Stomach (tissue), 8 donors: ENCODE measurements at regions not wholly inside any gene's neighbourhood (a gene's known extent, or its start where the extent isn't known, plus 50 kb on each side); places are given as distances from the start of the nearest gene placed in this dataset.

ENCODE experiments used
- DNase-seq, 2 donors: peaks; one replicate each; pipeline versions ENCODE4 v3.0.0 to v3.0.0-alpha.2; 2013 to 2019
- H3K27ac ChIP-seq, 5 donors: fragments of 200-600 bp in 4 of 5; sonication (generic) in 4 of 5; one replicate each; pipeline ENCODE4 v1.5.1; 2013 to 2019; ENCODE audit warnings: mild to moderate bottlenecking in 1 of 5, moderate library complexity in 1 of 5
- H3K27me3 ChIP-seq, 3 donors: fragments of 200-600 bp; sonication (generic); one replicate each; pipeline ENCODE4 v1.5.1; 2017 to 2019; ENCODE audit warnings: mixed run types in 1 of 3
- H3K36me3 ChIP-seq, 4 donors: fragments of 200-600 bp; sonication (generic); 1 replicate in 3 of 4; 2 replicates in 1 of 4; pipeline ENCODE4 v1.5.1; 2016 to 2019
- H3K4me1 ChIP-seq, 4 donors: fragments of 200-600 bp; sonication (generic); one replicate each; pipeline ENCODE4 v1.5.1; 2016 to 2019
- H3K4me3 ChIP-seq, 4 donors: fragments of 200-600 bp; sonication (generic) in 3 of 4; one replicate each; pipeline ENCODE4 v1.5.1; 2016 to 2019; ENCODE audit warnings: mild to moderate bottlenecking in 1 of 4
- H3K9me3 ChIP-seq, 4 donors: fragments of 200-600 bp; sonication (generic); one replicate each; pipeline ENCODE4 v1.5.1; 2016 to 2019
- EP300 ChIP-seq: sonication (generic); formaldehyde crosslinking; IDR thresholded peaks from one replicate; pipeline ENCODE4 v1.6.1; 2017; ENCODE audit warnings: antibody characterized with exemption
- POLR2A ChIP-seq, 4 donors: fragments of 450-650 bp; IDR thresholded peaks; one replicate each; pipeline ENCODE4 v1.6.1; 2016; ENCODE audit warnings: antibody characterized with exemption in 4 of 4, control low read depth in 2 of 4, mild to moderate bottlenecking in 1 of 4, moderate library complexity in 1 of 4
- POLR2AphosphoS5 ChIP-seq, 3 donors: sonication (generic); formaldehyde crosslinking; IDR thresholded peaks; one replicate each; pipeline ENCODE4 v1.6.1; 2016; ENCODE audit warnings: antibody characterized with exemption in 3 of 3
- WGBS, 5 donors: extraction: QIAGEN DNeasy Blood & Tissue Kit in 3 of 5; methylation state at CpG; one replicate each; pipeline versions ENCODE4 v1.1.5 to v1.1.7; 2013 to 2018; 5-methylcytosine and 5-hydroxymethylcytosine counted together
- intact Hi-C: fragments of 100-400 bp; cut with DNase I; formaldehyde crosslinking; loops from one replicate; pipeline ENCODE4 v1.15.1; 2023; ENCODE audit warnings: low total_unique reads
- TF ChIP-seq, protein P1 (sequence below), 7 experiments: fragments of 450-650 bp in 4 of 7; fragments of 200-600 bp in 3 of 7; sonication (generic) in 3 of 7; IDR thresholded peaks; one replicate each; pipeline ENCODE4 v1.5.1; 2016 to 2019; ENCODE audit warnings: antibody characterized with exemption in 7 of 7, control low read depth in 2 of 7, mild to moderate bottlenecking in 1 of 7
- donor health status: healthy with polysubstance abuse.
- donor health status: Bipolar disorder and iron deficiency.
- donor health status: healthy.

DNA sequence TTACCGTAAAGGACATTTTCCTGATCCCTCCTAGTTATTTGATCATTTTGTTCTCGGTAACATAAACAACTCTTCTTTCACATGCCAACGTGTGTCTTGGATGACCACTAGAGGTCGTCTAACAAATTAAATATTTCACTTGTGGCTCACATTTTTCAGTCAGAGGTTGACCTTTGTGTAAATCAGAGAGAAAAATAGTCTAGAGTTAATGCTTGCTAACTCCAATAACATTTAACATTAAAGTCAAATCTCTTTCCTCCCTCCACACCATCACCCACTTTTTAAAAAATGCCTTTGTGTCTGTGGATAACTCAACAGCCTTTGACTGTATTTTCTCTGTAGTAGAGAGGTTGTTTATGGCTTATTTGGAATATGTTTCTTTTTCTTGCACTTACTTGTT is 220.5 kb upstream of the B3GALT2 start:
- DNase-seq = peak in 1 of 2 donors; percentile 59
- H3K36me3 ChIP-seq = no peaks in the 10 kb centered on the region
- no peaks in the 10 kb centered on the region for H3K27me3 ChIP-seq
- H3K4me1 ChIP-seq = peaks cover 0 to 25% (median 13%) of the 10 kb centered on the region in 4 donors
- H3K4me3 ChIP-seq = no peak overlapping the region
- TF ChIP-seq, protein P1, sequence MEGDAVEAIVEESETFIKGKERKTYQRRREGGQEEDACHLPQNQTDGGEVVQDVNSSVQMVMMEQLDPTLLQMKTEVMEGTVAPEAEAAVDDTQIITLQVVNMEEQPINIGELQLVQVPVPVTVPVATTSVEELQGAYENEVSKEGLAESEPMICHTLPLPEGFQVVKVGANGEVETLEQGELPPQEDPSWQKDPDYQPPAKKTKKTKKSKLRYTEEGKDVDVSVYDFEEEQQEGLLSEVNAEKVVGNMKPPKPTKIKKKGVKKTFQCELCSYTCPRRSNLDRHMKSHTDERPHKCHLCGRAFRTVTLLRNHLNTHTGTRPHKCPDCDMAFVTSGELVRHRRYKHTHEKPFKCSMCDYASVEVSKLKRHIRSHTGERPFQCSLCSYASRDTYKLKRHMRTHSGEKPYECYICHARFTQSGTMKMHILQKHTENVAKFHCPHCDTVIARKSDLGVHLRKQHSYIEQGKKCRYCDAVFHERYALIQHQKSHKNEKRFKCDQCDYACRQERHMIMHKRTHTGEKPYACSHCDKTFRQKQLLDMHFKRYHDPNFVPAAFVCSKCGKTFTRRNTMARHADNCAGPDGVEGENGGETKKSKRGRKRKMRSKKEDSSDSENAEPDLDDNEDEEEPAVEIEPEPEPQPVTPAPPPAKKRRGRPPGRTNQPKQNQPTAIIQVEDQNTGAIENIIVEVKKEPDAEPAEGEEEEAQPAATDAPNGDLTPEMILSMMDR (IDR thresholded peaks at IDR 0.05) = peak in 5 of 7 experiments; percentile 32 to 78 (median 68)
- TF ChIP-seq POLR2AphosphoS5 (IDR thresholded peaks at IDR 0.05) (peak in 1 of 3 donors; percentile 41), EP300 (no peak), POLR2A (IDR thresholded peaks at IDR 0.05) (no peak)
- intact Hi-C loops = no loop called here
- H3K27ac ChIP-seq = no peak overlapping the region
- WGBS, 5 donors = 1 to 4% (median 2%) methylated on average over 4 of the region's 4 CpGs
- no peaks in the 10 kb centered on the region for H3K9me3 ChIP-seq

DNA sequence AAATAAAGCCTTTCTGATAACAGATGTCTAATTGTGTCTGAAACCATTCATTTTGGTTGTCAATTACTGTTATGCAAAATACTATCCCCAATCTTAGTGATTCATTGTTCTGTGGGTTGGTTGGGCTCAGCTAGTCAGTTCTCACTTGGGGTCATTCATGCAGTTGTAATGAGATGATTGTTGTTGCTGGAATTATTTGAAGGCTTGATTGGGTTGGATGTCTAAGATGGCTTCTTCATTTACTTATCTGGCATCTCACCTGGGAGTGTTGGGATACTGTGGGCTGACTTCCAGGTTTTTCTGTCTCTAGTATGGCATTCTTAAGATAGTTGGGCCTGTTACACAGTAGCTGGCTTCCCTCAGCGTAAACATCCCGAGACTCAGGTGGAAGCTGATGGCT is 217.8 kb upstream of the B3GALT2 start:
- H3K27ac ChIP-seq = no peak overlapping the region
- no peaks in the 10 kb centered on the region for H3K9me3 ChIP-seq
- no peaks in the 10 kb centered on the region for H3K36me3 ChIP-seq
- peaks cover 0 to 21% (median 10%) of the 10 kb centered on the region in 4 donors for H3K4me1 ChIP-seq
- no peak overlapping the region for H3K4me3 ChIP-seq
- WGBS, 5 donors = 97 to 100% (median 98%) methylated on average over 2 of the region's 2 CpGs
- intact Hi-C loops = no loop called here
- DNase-seq = no peak
- TF ChIP-seq POLR2A (IDR thresholded peaks at IDR 0.05) (no peak), EP300 (no peak), POLR2AphosphoS5 (IDR thresholded peaks at IDR 0.05) (no peak)
- TF ChIP-seq, protein P1 (IDR thresholded peaks at IDR 0.05) = no peak
- no peaks in the 10 kb centered on the region for H3K27me3 ChIP-seq

DNA sequence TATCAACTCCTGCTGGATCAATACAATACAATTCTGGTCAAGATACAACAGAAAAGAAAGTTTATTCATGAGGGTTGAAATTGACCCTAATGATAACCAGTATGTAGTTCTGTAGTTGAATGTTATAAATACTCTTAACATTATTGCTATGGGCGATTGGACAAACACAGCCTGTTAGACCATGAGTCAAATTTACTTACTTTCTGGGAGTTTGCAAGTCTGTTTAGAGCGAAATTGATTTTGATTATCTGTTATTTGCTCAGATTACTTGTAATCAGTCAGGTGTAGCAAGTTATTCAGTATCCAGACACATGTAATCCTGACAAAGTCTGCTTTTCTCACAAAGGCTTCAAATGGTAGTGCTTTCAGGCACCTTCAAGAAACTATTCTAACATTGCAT is 216.6 kb upstream of the B3GALT2 start:
- TF ChIP-seq EP300 (no peak), POLR2A (IDR thresholded peaks at IDR 0.05) (no peak), POLR2AphosphoS5 (IDR thresholded peaks at IDR 0.05) (no peak)
- TF ChIP-seq, protein P1 (IDR thresholded peaks at IDR 0.05) = no peak
- Histone ChIP-seq H3K27ac (no peak overlapping the region), H3K36me3 (no peaks in the 10 kb centered on the region), H3K27me3 (no peaks in the 10 kb centered on the region), H3K4me1 (peaks cover 0 to 8% (median 4%) of the 10 kb centered on the region in 4 donors), H3K4me3 (no peak overlapping the region), H3K9me3 (no peaks in the 10 kb centered on the region)
- no peak for DNase-seq
- WGBS, 5 donors = 33 to 59% (median 58%) methylated on average over 2 of the region's 2 CpGs
- intact Hi-C loops = no loop called here

DNA sequence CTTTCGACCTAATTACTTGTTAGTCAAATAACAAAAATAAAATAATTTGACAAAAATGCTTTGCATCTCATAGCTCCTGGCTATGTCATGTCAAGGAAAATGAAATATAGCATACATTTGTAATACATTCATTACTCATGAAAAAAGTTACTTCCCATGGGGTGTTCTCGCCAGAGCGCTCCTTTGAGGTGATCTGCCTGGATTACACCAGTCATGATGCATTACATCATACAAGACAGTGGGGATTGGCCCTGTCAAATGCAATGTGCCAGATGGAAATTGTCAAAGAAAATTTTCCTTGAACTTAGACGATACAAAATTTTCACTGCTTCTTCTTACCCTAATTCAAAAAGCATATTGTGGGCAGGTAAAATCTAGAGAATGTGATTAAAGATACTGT is 215.6 kb upstream of the B3GALT2 start:
- no peaks in the 10 kb centered on the region for H3K27me3 ChIP-seq
- peaks cover 0 to 6% (median 2%) of the 10 kb centered on the region in 4 donors for H3K4me1 ChIP-seq
- H3K36me3 ChIP-seq = no peaks in the 10 kb centered on the region
- no peak overlapping the region for H3K4me3 ChIP-seq
- no peaks in the 10 kb centered on the region for H3K9me3 ChIP-seq
- TF ChIP-seq, protein P1 (IDR thresholded peaks at IDR 0.05) = no peak
- no peak for TF ChIP-seq EP300
- no peak for TF ChIP-seq POLR2A (IDR thresholded peaks at IDR 0.05)
- TF ChIP-seq POLR2AphosphoS5 (IDR thresholded peaks at IDR 0.05) = no peak
- H3K27ac ChIP-seq = no peak overlapping the region
- DNase-seq = no peak
- 86 to 93% (median 93%) methylated on average over 4 of the region's 4 CpGs for WGBS, 5 donors
- intact Hi-C loops = no loop called here
